Loucy (cell line): ENCODE measurements at regions not wholly inside any gene's neighbourhood (a gene's known extent, or its start where the extent isn't known, plus 50 kb on each side); places are given as distances from the start of the nearest gene placed in this dataset.

Experiments
- EZH2phosphoT487 ChIP-seq: fragments of 200-600 bp; IDR thresholded peaks from 2 replicates; pipeline ENCODE4 v1.6.1; 2018; ENCODE audit warnings: antibody characterized with exemption, mild to moderate bottlenecking, moderate library complexity, borderline replicate concordance
- TF ChIP-seq, protein P1 (sequence below): fragments of 200-600 bp; sonication (generic); conservative IDR thresholded peaks from 2 replicates; pipeline ENCODE4 v1.5.1; 2014; ENCODE audit warnings: mild to moderate bottlenecking, antibody characterized with exemption, low read length

DNA sequence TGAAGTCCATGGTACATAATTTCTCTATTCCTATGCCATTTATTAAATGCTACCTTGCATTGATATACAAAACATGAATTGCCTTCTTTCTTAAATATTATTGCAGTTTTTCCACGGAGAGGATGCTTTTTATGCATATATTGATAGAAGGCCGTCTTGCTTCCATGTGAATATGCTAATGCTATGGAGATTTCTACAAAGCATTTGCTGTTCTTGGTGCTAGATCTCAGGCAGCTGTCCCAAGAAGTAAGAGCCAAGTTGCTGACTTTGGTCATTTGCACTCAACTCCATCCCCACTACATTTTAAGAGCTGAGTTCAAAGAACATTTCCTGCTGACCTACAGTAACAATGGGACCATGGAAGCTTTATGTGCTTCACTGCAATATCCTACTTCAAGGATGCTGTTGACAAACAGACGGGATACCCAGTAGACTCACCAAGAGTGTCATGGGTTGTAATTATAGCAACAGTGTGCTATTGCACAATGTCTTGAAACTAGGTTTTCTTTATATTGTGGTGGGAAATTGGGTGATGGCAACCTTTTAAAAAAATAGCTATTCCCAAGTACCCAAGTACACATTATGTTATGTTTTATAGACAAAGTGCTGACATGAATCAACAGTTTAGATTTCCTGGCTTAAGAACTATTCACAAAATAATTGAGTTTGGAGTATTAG is 1172.4 kb upstream of the PIK3C3 start:
- TF ChIP-seq, protein P1, sequence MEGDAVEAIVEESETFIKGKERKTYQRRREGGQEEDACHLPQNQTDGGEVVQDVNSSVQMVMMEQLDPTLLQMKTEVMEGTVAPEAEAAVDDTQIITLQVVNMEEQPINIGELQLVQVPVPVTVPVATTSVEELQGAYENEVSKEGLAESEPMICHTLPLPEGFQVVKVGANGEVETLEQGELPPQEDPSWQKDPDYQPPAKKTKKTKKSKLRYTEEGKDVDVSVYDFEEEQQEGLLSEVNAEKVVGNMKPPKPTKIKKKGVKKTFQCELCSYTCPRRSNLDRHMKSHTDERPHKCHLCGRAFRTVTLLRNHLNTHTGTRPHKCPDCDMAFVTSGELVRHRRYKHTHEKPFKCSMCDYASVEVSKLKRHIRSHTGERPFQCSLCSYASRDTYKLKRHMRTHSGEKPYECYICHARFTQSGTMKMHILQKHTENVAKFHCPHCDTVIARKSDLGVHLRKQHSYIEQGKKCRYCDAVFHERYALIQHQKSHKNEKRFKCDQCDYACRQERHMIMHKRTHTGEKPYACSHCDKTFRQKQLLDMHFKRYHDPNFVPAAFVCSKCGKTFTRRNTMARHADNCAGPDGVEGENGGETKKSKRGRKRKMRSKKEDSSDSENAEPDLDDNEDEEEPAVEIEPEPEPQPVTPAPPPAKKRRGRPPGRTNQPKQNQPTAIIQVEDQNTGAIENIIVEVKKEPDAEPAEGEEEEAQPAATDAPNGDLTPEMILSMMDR, result no peak
- TF ChIP-seq EZH2phosphoT487, result no peak
